Astrocyte (in vitro differentiated cells and primary cell): ENCODE measurements at regions not wholly inside any gene's neighbourhood (a gene's known extent, or its start where the extent isn't known, plus 50 kb on each side); places are given as distances from the start of the nearest gene placed in this dataset.

Experiments
- EZH2 ChIP-seq: IDR thresholded peaks from 2 replicates; pipeline ENCODE4 v1.6.1; 2012; ENCODE audit warnings: mild to moderate bottlenecking, low read length, inconsistent platforms; ENCODE audit not compliant: insufficient read depth
- TF ChIP-seq, protein P1 (sequence below): IDR thresholded peaks from 2 replicates; pipeline ENCODE4 v1.5.1; 2011; ENCODE audit warnings: low read depth, mild to moderate bottlenecking, inconsistent platforms, low read length, moderate library complexity; ENCODE audit not compliant: insufficient read depth

DNA sequence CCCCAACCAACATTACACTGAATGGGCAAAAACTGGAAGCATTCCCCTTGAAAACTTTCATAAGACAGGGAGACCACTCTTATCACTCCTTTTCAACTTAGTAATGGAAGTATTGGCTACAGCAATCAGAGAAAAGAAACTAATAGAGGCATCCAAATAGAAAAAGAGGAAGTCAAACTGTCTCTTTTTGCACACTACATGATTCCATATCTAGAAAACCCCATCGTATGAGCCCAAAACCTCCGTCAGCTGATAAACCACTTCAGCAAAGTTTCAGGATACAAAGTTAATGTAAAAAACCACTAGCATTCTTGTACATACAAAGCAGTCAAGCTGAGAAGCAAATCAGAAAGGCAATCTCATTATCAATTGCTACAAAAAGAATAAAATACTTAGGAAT, 580.4 kb upstream of the PTCHD4 start:
- TF ChIP-seq, protein P1, sequence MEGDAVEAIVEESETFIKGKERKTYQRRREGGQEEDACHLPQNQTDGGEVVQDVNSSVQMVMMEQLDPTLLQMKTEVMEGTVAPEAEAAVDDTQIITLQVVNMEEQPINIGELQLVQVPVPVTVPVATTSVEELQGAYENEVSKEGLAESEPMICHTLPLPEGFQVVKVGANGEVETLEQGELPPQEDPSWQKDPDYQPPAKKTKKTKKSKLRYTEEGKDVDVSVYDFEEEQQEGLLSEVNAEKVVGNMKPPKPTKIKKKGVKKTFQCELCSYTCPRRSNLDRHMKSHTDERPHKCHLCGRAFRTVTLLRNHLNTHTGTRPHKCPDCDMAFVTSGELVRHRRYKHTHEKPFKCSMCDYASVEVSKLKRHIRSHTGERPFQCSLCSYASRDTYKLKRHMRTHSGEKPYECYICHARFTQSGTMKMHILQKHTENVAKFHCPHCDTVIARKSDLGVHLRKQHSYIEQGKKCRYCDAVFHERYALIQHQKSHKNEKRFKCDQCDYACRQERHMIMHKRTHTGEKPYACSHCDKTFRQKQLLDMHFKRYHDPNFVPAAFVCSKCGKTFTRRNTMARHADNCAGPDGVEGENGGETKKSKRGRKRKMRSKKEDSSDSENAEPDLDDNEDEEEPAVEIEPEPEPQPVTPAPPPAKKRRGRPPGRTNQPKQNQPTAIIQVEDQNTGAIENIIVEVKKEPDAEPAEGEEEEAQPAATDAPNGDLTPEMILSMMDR: no peak
- TF ChIP-seq EZH2: no peak
